HCT116 (cell line): ENCODE measurements at regions not wholly inside any gene's neighbourhood (a gene's known extent, or its start where the extent isn't known, plus 50 kb on each side); places are given as distances from the start of the nearest gene placed in this dataset.

ENCODE experiments used
- CTCF ChIP-seq, 3 experiments: fragments of 200-600 bp in 1 of 3; sonication (generic) in 1 of 3; IDR thresholded peaks in 2 of 3; conservative IDR thresholded peaks in 1 of 3; 2 replicates each; pipeline ENCODE4 v1.5.1; 2012 to 2017; ENCODE audit warnings: low read depth in 2 of 3, low read length in 2 of 3, antibody characterized with exemption in 1 of 3, borderline replicate concordance in 1 of 3, control low read depth in 1 of 3, mild to moderate bottlenecking in 1 of 3, mixed read lengths in 1 of 3, mixed run types in 1 of 3, moderate library complexity in 1 of 3; ENCODE audit not compliant: insufficient read depth in 1 of 3
- EGR1 ChIP-seq: IDR thresholded peaks from 2 replicates; pipeline ENCODE4 v1.6.1; 2012; ENCODE audit warnings: low read depth
- EZH2 ChIP-seq: fragments of 200-600 bp; sonication (generic); IDR thresholded peaks from 2 replicates; pipeline ENCODE4 v1.6.1; 2017; ENCODE audit warnings: antibody characterized with exemption, mixed run types
- JUND ChIP-seq: IDR thresholded peaks from 2 replicates; pipeline ENCODE4 v1.6.1; 2012
- REST ChIP-seq: IDR thresholded peaks from 2 replicates; pipeline ENCODE4 v1.6.1; 2012; ENCODE audit warnings: low read depth
- SIN3A ChIP-seq: IDR thresholded peaks from 2 replicates; pipeline ENCODE4 v1.6.1; 2012; ENCODE audit warnings: low read depth
- SP1 ChIP-seq: IDR thresholded peaks from 2 replicates; pipeline ENCODE4 v1.6.1; 2012; ENCODE audit warnings: low read depth
- ZBTB33 ChIP-seq: IDR thresholded peaks from 2 replicates; pipeline ENCODE4 v1.6.1; 2011; ENCODE audit warnings: mild to moderate bottlenecking, low read length, moderate library complexity; ENCODE audit not compliant: insufficient replicate concordance; ENCODE audit errors: extremely low read depth
- ZFX ChIP-seq: fragments of 450-650 bp; IDR thresholded peaks from 2 replicates; pipeline ENCODE4 v1.6.1; 2017

- TF ChIP-seq CTCF (IDR thresholded peaks at IDR 0.05 in 2 of 3, conservative IDR thresholded peaks at IDR 0.05 in 1 of 3; ENCODE audit: borderline replicate concordance in 1 of 3, insufficient read depth in 1 of 3, low read depth in 2 of 3, low read length in 2 of 3) (no peak), EGR1 (no peak), SP1 (peak; percentile 54), JUND (peak; percentile 89), SIN3A (no peak; the same call in 1 of the 2 replicates), ZBTB33 (no peak), ZFX (no peak), REST (no peak), EZH2 (no peak)
Measured at GRCh38 chr6:121826156-121826810, 390.8 kb downstream of the GJA1 start (continued).
